GM12801 (cell line): ENCODE measurements at regions not wholly inside any gene's neighbourhood (a gene's known extent, or its start where the extent isn't known, plus 50 kb on each side); places are given as distances from the start of the nearest gene placed in this dataset.

Experiments
- CTCF ChIP-seq: IDR thresholded peaks from one replicate; pipeline ENCODE4 v1.5.1; 2011; ENCODE audit warnings: control low read depth; ENCODE audit not compliant: insufficient read length; ENCODE audit errors: extremely low read depth

GRCh38 chr13:31972453-31972852, 59.1 kb upstream of the FRY start:
- no peak for TF ChIP-seq CTCF

- TF ChIP-seq CTCF: no peak
Observed at GRCh38 chr13:31978021-31978420, 53.6 kb upstream of the FRY start.

- no peak for TF ChIP-seq CTCF
Observed at GRCh38 chr13:31980830-31981229, 50.7 kb upstream of the FRY start.
